GM18870 (cell line): ENCODE measurements at regions not wholly inside any gene's neighbourhood (a gene's known extent, or its start where the extent isn't known, plus 50 kb on each side); places are given as distances from the start of the nearest gene placed in this dataset.

ENCODE experiments used
- ATAC-seq: cut with Tn5 transposase; IDR thresholded peaks from one replicate; pipeline ENCODE4 v1.9.1; 2021; ENCODE audit warnings: moderate library complexity; ENCODE audit not compliant: unreplicated experiment

- no peak for ATAC-seq
These were observed 996.5 kb downstream of the GRIK2 start for GRCh38 chr6:102389994-102390393.

- no peak for ATAC-seq
These were observed 994.0 kb downstream of the GRIK2 start for GRCh38 chr6:102387326-102388033.

GRCh38 chr6:102381203-102381602 lies 987.7 kb downstream of the GRIK2 start:
- ATAC-seq, result no peak

- no peak for ATAC-seq
These were observed 962.7 kb downstream of the GRIK2 start for GRCh38 chr6:102356170-102356569.

GRCh38 chr6:102355578-102355977 lies 962.1 kb downstream of the GRIK2 start:
- ATAC-seq, result no peak

- ATAC-seq, result no peak
These were observed 959.0 kb downstream of the GRIK2 start for GRCh38 chr6:102352552-102352951.

- ATAC-seq, result no peak
These were observed 951.3 kb downstream of the GRIK2 start for GRCh38 chr6:102344769-102345168.

- ATAC-seq, result no peak
These were observed 946.8 kb downstream of the GRIK2 start for GRCh38 chr6:102340311-102340710.

GRCh38 chr6:102333736-102334135 lies 940.2 kb downstream of the GRIK2 start:
- ATAC-seq, result no peak

GRCh38 chr6:102327697-102328225 lies 934.3 kb downstream of the GRIK2 start:
- ATAC-seq, result no peak

GRCh38 chr6:102313699-102314098 lies 920.2 kb downstream of the GRIK2 start:
- ATAC-seq, result no peak

- ATAC-seq, result no peak
These were observed 916.2 kb downstream of the GRIK2 start for GRCh38 chr6:102309700-102310099.

GRCh38 chr6:102300350-102300749 lies 906.8 kb downstream of the GRIK2 start:
- ATAC-seq, result no peak

- ATAC-seq, result no peak
These were observed 904.5 kb downstream of the GRIK2 start for GRCh38 chr6:102298051-102298450.
